Panc1 (cell line): ENCODE measurements at regions not wholly inside any gene's neighbourhood (a gene's known extent, or its start where the extent isn't known, plus 50 kb on each side); places are given as distances from the start of the nearest gene placed in this dataset.

Experiments used
- CTCF ChIP-seq: fragments of 450-650 bp; IDR thresholded peaks from 2 replicates; pipeline ENCODE4 v1.5.1; 2017; ENCODE audit warnings: mild to moderate bottlenecking
- POLR2AphosphoS5 ChIP-seq: IDR thresholded peaks from 2 replicates; pipeline ENCODE4 v1.6.1; 2012; ENCODE audit warnings: mild to moderate bottlenecking, low read depth, low read length, moderate library complexity
- REST ChIP-seq, 2 experiments: IDR thresholded peaks; 2 replicates each; pipeline ENCODE4 v1.6.1; 2011 to 2012; ENCODE audit warnings: low read depth in 2 of 2, control low read depth in 1 of 2, low read length in 1 of 2, mild to moderate bottlenecking in 1 of 2, moderate library complexity in 1 of 2; ENCODE audit not compliant: insufficient read depth in 1 of 2

DNA sequence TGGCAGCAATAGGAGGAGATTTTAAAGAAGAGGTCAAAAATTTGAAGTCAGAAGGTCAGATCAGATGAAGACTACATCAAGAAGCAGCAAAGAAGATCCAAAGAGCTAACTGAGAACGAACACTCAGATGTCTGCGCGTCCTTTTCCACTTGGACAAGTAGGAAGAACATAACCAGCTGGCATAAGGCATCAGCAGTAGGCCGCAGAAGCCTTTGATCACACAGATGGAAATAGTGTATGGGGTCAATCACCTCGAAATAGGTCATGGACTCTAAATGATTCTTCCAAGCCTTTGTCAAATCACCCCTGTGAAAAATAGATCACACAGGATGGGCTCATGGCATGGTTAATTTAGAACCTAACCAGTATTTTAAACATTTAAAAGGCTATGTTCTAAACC, 56.4 kb upstream of the TOM1L1 start:
- no peak for TF ChIP-seq CTCF
- no peak for TF ChIP-seq POLR2AphosphoS5
- no peak for TF ChIP-seq REST (IDR thresholded peaks at IDR 0.05; ENCODE audit: insufficient read depth in 1 of 2, low read depth in 2 of 2, low read length in 1 of 2)
